Activated T-cell treated with anti-CD3 and anti-CD28 coated beads for 48 hours (primary cell): ENCODE measurements at regions not wholly inside any gene's neighbourhood (a gene's known extent, or its start where the extent isn't known, plus 50 kb on each side); places are given as distances from the start of the nearest gene placed in this dataset.
"Not testable (repeated sequence)": the region's sequence is repeated elsewhere in the genome, so short reads cannot be mapped to it uniquely, and the experiment has no call there.

Experiments
- DNase-seq: peaks from one replicate; pipeline ENCODE4 v3.0.0-alpha.2; 2020; ENCODE audit warnings: low read depth

- no peak for DNase-seq
Measured at GRCh38 chr21:27060190-27060589, 93.3 kb upstream of the ADAMTS5 start.

- no peak for DNase-seq
Measured at GRCh38 chr21:27058673-27059605, 92.1 kb upstream of the ADAMTS5 start.

GRCh38 chr21:27057997-27058396 is 91.1 kb upstream of the ADAMTS5 start:
- no peak for DNase-seq

GRCh38 chr21:27047658-27048314 is 80.9 kb upstream of the ADAMTS5 start:
- no peak for DNase-seq

GRCh38 chr21:27047283-27047657 is 80.4 kb upstream of the ADAMTS5 start:
- DNase-seq, result no peak

- DNase-seq, result no peak
Measured at GRCh38 chr21:27045281-27045985, 78.5 kb upstream of the ADAMTS5 start.

- no peak for DNase-seq
Measured at GRCh38 chr21:27043377-27043776, 76.5 kb upstream of the ADAMTS5 start.

GRCh38 chr21:27040738-27041469 is 74.0 kb upstream of the ADAMTS5 start:
- DNase-seq, result no peak

- DNase-seq, result no peak
Measured at GRCh38 chr21:27036736-27037301, 69.9 kb upstream of the ADAMTS5 start.

- DNase-seq, result no peak
Measured at GRCh38 chr21:27035791-27036190, 68.9 kb upstream of the ADAMTS5 start.

GRCh38 chr21:27034796-27035195 is 67.9 kb upstream of the ADAMTS5 start:
- DNase-seq, result no peak

- DNase-seq, result no peak
Measured at GRCh38 chr21:27033471-27033870, 66.6 kb upstream of the ADAMTS5 start.

- DNase-seq, result no peak
Measured at GRCh38 chr21:27026501-27026900, 59.6 kb upstream of the ADAMTS5 start.

- DNase-seq, result not testable (repeated sequence)
Measured at GRCh38 chr21:27025708-27026107, 58.8 kb upstream of the ADAMTS5 start.

- DNase-seq, result no peak
Measured at GRCh38 chr21:27024971-27025370, 58.1 kb upstream of the ADAMTS5 start.

- no peak for DNase-seq
Measured at GRCh38 chr21:27024301-27024700, 57.4 kb upstream of the ADAMTS5 start.

GRCh38 chr21:27023186-27023585 is 56.3 kb upstream of the ADAMTS5 start:
- no peak for DNase-seq

GRCh38 chr21:27021801-27022200 is 54.9 kb upstream of the ADAMTS5 start:
- no peak for DNase-seq

- no peak for DNase-seq
Measured at GRCh38 chr21:27021046-27021445, 54.2 kb upstream of the ADAMTS5 start.

GRCh38 chr21:27017246-27017645 is 50.4 kb upstream of the ADAMTS5 start:
- no peak for DNase-seq
